Psoas muscle (tissue), 7 donors: ENCODE measurements at regions not wholly inside any gene's neighbourhood (a gene's known extent, or its start where the extent isn't known, plus 50 kb on each side); places are given as distances from the start of the nearest gene placed in this dataset.
A peak's percentile ranks its signal among the peaks of the same experiment; 100 is the strongest.

ENCODE experiments used
- ATAC-seq, 4 donors: fragments of 200-7000 bp; cut with Tn5 transposase; one replicate each; pipeline ENCODE4 v1.9.1; 2020; ENCODE audit warnings: moderate library complexity in 3 of 4, mild to moderate bottlenecking in 2 of 4
- DNase-seq, 2 donors: peaks; one replicate each; pipeline ENCODE4 v3.0.0-alpha.2; 2020
- H3K27ac ChIP-seq: fragments of 200-600 bp; one replicate; pipeline ENCODE4 v1.8.0; 2022
- H3K27me3 ChIP-seq, 3 donors: fragments of 200-600 bp in 1 of 3; one replicate each; pipeline versions ENCODE4 v1.6.1 to v1.8.0; 2013 to 2022; ENCODE audit warnings: low read length in 2 of 3, mild to moderate bottlenecking in 2 of 3, moderate library complexity in 1 of 3; ENCODE audit not compliant: insufficient read depth in 3 of 3
- H3K36me3 ChIP-seq, 2 donors: fragments of 200-600 bp in 1 of 2; one replicate each; pipeline versions ENCODE4 v1.6.1 to v1.8.0; 2013 to 2022; ENCODE audit warnings: low read depth in 1 of 2, mild to moderate bottlenecking in 1 of 2, moderate library complexity in 1 of 2; ENCODE audit not compliant: insufficient read depth in 1 of 2
- H3K4me1 ChIP-seq: fragments of 200-600 bp; one replicate; pipeline ENCODE4 v1.8.0; 2022
- H3K4me3 ChIP-seq: fragments of 200-600 bp; one replicate; pipeline ENCODE4 v1.8.0; 2022; ENCODE audit warnings: mild to moderate bottlenecking
- H3K9me3 ChIP-seq: fragments of 200-600 bp; one replicate; pipeline ENCODE4 v1.8.0; 2022
- CTCF ChIP-seq: fragments of 200-600 bp; IDR thresholded peaks from one replicate; pipeline ENCODE4 v1.8.0; 2022; ENCODE audit warnings: antibody characterized with exemption
- WGBS, 3 donors: extraction: QIAGEN DNeasy Blood & Tissue Kit; methylation state at CpG; one replicate each; pipeline versions ENCODE4 v1.1.6 to v1.1.7; 2013; 5-methylcytosine and 5-hydroxymethylcytosine counted together
- intact Hi-C, 2 donors: fragments of 100-400 bp; cut with DNase I; formaldehyde crosslinking; loops; one replicate each; pipeline versions ENCODE4 v1.11.0 to v1.14.2; 2022
- donor health status: healthy with polysubstance abuse.
- donor health status: DM: no; HTN: no; CAD: no; lungs with moderate emphysema.
- donor health status: Bipolar disorder and iron deficiency.
- donor health status: healthy.
- donor health status: DM: yes; HTN: yes; CAD: no.
- donor health status: DM: no; HTN: no; CAD: no.
- donor health status: DM: yes; HTN: yes; CAD: no.

GRCh38 chr3:109210501-109210900, 74.0 kb downstream of the C3orf85 start:
- no peak for TF ChIP-seq CTCF
- no peak for ATAC-seq
- Histone ChIP-seq H3K27me3 (no peaks in the 10 kb centered on the region), H3K27ac (no peak overlapping the region), H3K4me1 (no peaks in the 10 kb centered on the region), H3K36me3 (no peaks in the 10 kb centered on the region), H3K9me3 (peaks cover under 1% of the 10 kb centered on the region), H3K4me3 (no peak overlapping the region)
- intact Hi-C loops, result no loop called here
- WGBS, 3 donors, result 56 to 75% (median 60%) methylated on average over 2 of the region's 2 CpGs
- DNase-seq, result no peak

GRCh38 chr3:109211941-109212340, 75.4 kb downstream of the C3orf85 start:
- H3K4me3 ChIP-seq, result no peak overlapping the region
- ATAC-seq (peak in 1 of 4 donors; percentile 30), DNase-seq (no peak)
- no peak overlapping the region for H3K27ac ChIP-seq
- no peaks in the 10 kb centered on the region for H3K36me3 ChIP-seq
- no peaks in the 10 kb centered on the region for H3K27me3 ChIP-seq
- peaks cover 6% of the 10 kb centered on the region for H3K9me3 ChIP-seq
- H3K4me1 ChIP-seq, result no peaks in the 10 kb centered on the region
- no peak for TF ChIP-seq CTCF
- intact Hi-C loops, result no loop called here
- WGBS, 3 donors, result 20 to 31% (median 23%) methylated on average over 4 of the region's 4 CpGs

GRCh38 chr3:109213321-109213720, 76.8 kb downstream of the C3orf85 start:
- H3K4me3 ChIP-seq, result no peak overlapping the region
- TF ChIP-seq CTCF, result no peak
- no peak for ATAC-seq
- no peaks in the 10 kb centered on the region for H3K4me1 ChIP-seq
- no peaks in the 10 kb centered on the region for H3K27me3 ChIP-seq
- no peaks in the 10 kb centered on the region for H3K36me3 ChIP-seq
- no peak for DNase-seq
- intact Hi-C loops, result no loop called here
- H3K9me3 ChIP-seq, result peaks cover 6% of the 10 kb centered on the region
- H3K27ac ChIP-seq, result no peak overlapping the region

- intact Hi-C loops, result no loop called here
- H3K27me3 ChIP-seq, result no peaks in the 10 kb centered on the region
- WGBS, 3 donors, result 77 to 86% (median 79%) methylated on average over 8 of the region's 8 CpGs
- no peak for DNase-seq
- H3K27ac ChIP-seq, result no peak overlapping the region
- TF ChIP-seq CTCF, result no peak
- H3K9me3 ChIP-seq, result no peaks in the 10 kb centered on the region
- no peaks in the 10 kb centered on the region for H3K36me3 ChIP-seq
- H3K4me3 ChIP-seq, result no peak overlapping the region
- no peaks in the 10 kb centered on the region for H3K4me1 ChIP-seq
- no peak for ATAC-seq
These were observed 87.8 kb downstream of the C3orf85 start for GRCh38 chr3:109224333-109224732.

GRCh38 chr3:109225516-109225915, 89.0 kb downstream of the C3orf85 start:
- no peak for ATAC-seq
- intact Hi-C loops, result no loop called here
- no peak overlapping the region for H3K4me3 ChIP-seq
- DNase-seq, result no peak
- no peaks in the 10 kb centered on the region for H3K4me1 ChIP-seq
- no peaks in the 10 kb centered on the region for H3K36me3 ChIP-seq
- H3K27me3 ChIP-seq, result no peaks in the 10 kb centered on the region
- no peak overlapping the region for H3K27ac ChIP-seq
- WGBS, 3 donors, result 59 to 77% (median 75%) methylated on average over 3 of the region's 3 CpGs
- no peaks in the 10 kb centered on the region for H3K9me3 ChIP-seq
- no peak for TF ChIP-seq CTCF
